H9 (cell line): ENCODE measurements at regions not wholly inside any gene's neighbourhood (a gene's known extent, or its start where the extent isn't known, plus 50 kb on each side); places are given as distances from the start of the nearest gene placed in this dataset.

Source experiments
- DNase-seq: peaks from one replicate; pipeline ENCODE4 v3.0.0-alpha.2; 2017
- H2AFZ ChIP-seq: one replicate; pipeline ENCODE4 v1.6.1; 2013; ENCODE audit warnings: mild to moderate bottlenecking, low read length, control low read depth, moderate library complexity
- H2AK5ac ChIP-seq: 2 replicates; pipeline ENCODE4 v1.6.1; 2013; ENCODE audit warnings: low read length, control low read depth, mixed read lengths; ENCODE audit not compliant: insufficient read length
- H2BK120ac ChIP-seq: one replicate; pipeline ENCODE4 v1.6.1; 2013; ENCODE audit warnings: low read depth, mild to moderate bottlenecking, low read length, control low read depth, inconsistent platforms; ENCODE audit not compliant: poor library complexity, severe bottlenecking
- H2BK12ac ChIP-seq: 2 replicates; pipeline ENCODE4 v1.6.1; 2013; ENCODE audit warnings: low read length, control low read depth, mixed read lengths, low read depth; ENCODE audit not compliant: insufficient read length
- H2BK15ac ChIP-seq: 2 replicates; pipeline ENCODE4 v1.6.1; 2013; ENCODE audit warnings: low read depth, low read length, control low read depth
- H2BK20ac ChIP-seq: one replicate; pipeline ENCODE4 v1.6.1; 2013; ENCODE audit warnings: low read depth, mild to moderate bottlenecking, low read length, control low read depth, inconsistent platforms; ENCODE audit not compliant: poor library complexity, severe bottlenecking
- H2BK5ac ChIP-seq: 2 replicates; pipeline ENCODE4 v1.6.1; 2013; ENCODE audit warnings: low read length, control low read depth, mixed read lengths; ENCODE audit not compliant: insufficient read length
- H3K14ac ChIP-seq: 2 replicates; pipeline ENCODE4 v1.6.1; 2013; ENCODE audit warnings: low read length, control low read depth; ENCODE audit not compliant: insufficient read depth
- H3K18ac ChIP-seq: 2 replicates; pipeline ENCODE4 v1.6.1; 2013; ENCODE audit warnings: low read depth, mild to moderate bottlenecking, mixed read lengths, low read length, control low read depth; ENCODE audit not compliant: insufficient read length
- H3K23ac ChIP-seq: 2 replicates; pipeline ENCODE4 v1.6.1; 2013; ENCODE audit warnings: low read length, control low read depth, mixed read lengths, low read depth; ENCODE audit not compliant: insufficient read length
- H3K23me2 ChIP-seq: 2 replicates; pipeline ENCODE4 v1.6.1; 2013; ENCODE audit warnings: low read depth, mild to moderate bottlenecking, mixed read lengths, low read length, control low read depth; ENCODE audit not compliant: insufficient read length, poor library complexity, severe bottlenecking
- H3K27ac ChIP-seq: 2 replicates; pipeline ENCODE4 v1.5.1; 2013; ENCODE audit warnings: low read length, control low read depth, mixed read lengths, low read depth; ENCODE audit not compliant: insufficient read length
- H3K27me3 ChIP-seq: 2 replicates; pipeline ENCODE4 v1.6.1; 2013; ENCODE audit warnings: low read length, control low read depth, inconsistent platforms; ENCODE audit not compliant: insufficient read depth
- H3K4ac ChIP-seq: 2 replicates; pipeline ENCODE4 v1.6.1; 2013; ENCODE audit warnings: low read depth, mild to moderate bottlenecking, control low read depth, inconsistent platforms, low read length, moderate library complexity
- H3K4me1 ChIP-seq: 2 replicates; pipeline ENCODE4 v1.6.1; 2013; ENCODE audit warnings: low read length, control low read depth, inconsistent platforms; ENCODE audit not compliant: insufficient read depth
- H3K4me2 ChIP-seq: 2 replicates; pipeline ENCODE4 v1.6.1; 2013; ENCODE audit warnings: low read length, control low read depth, mixed read lengths; ENCODE audit not compliant: insufficient read length, insufficient read depth
- H3K56ac ChIP-seq: 2 replicates; pipeline ENCODE4 v1.6.1; 2013; ENCODE audit warnings: low read depth, mild to moderate bottlenecking, mixed read lengths, low read length, control low read depth; ENCODE audit not compliant: insufficient read length
- H3K79me1 ChIP-seq: 2 replicates; pipeline ENCODE4 v1.6.1; 2013; ENCODE audit warnings: low read depth, mild to moderate bottlenecking, moderate library complexity, low read length, control low read depth, inconsistent platforms; ENCODE audit not compliant: insufficient read depth, poor library complexity, severe bottlenecking
- H3K79me2 ChIP-seq: 2 replicates; pipeline ENCODE4 v1.6.1; 2013; ENCODE audit warnings: low read length, control low read depth, inconsistent platforms; ENCODE audit not compliant: insufficient read depth
- H3K9ac ChIP-seq: 2 replicates; pipeline ENCODE4 v1.6.1; 2013; ENCODE audit warnings: low read length, control low read depth, mixed read lengths; ENCODE audit not compliant: insufficient read length; ENCODE audit errors: extremely low read depth
- H3K9me3 ChIP-seq: one replicate; pipeline ENCODE4 v1.6.1; 2013; ENCODE audit warnings: low read depth, low read length, inconsistent platforms; ENCODE audit not compliant: control insufficient read depth
- H3T11ph ChIP-seq: one replicate; pipeline ENCODE4 v1.6.1; 2013; ENCODE audit warnings: mild to moderate bottlenecking, low read length, control low read depth, inconsistent platforms
- H4K20me1 ChIP-seq: one replicate; pipeline ENCODE4 v1.6.1; 2013; ENCODE audit not compliant: control insufficient read depth, insufficient read length, insufficient read depth
- H4K5ac ChIP-seq: 2 replicates; pipeline ENCODE4 v1.6.1; 2013; ENCODE audit warnings: low read depth, mild to moderate bottlenecking, mixed read lengths, low read length, control low read depth; ENCODE audit not compliant: insufficient read length
- H4K8ac ChIP-seq: replicated peaks from 2 replicates; pipeline ENCODE4 v1.6.1; 2013; ENCODE audit warnings: low read length, control low read depth, mixed read lengths, low read depth; ENCODE audit not compliant: insufficient read length
- H4K91ac ChIP-seq: 2 replicates; pipeline ENCODE4 v1.6.1; 2013; ENCODE audit warnings: low read depth, mild to moderate bottlenecking, moderate library complexity, mixed read lengths, low read length, control low read depth; ENCODE audit not compliant: insufficient read length
- H3K27ac Mint-ChIP-seq, 3 experiments: 2 replicates in 2 of 3; 3 replicates in 1 of 3; pipeline ENCODE4 v1.8.0; 2020 to 2021; ENCODE audit warnings: mixed read lengths in 3 of 3, mild to moderate bottlenecking in 1 of 3, moderate library complexity in 1 of 3
- H3K27me3 Mint-ChIP-seq: 2 replicates; pipeline ENCODE4 v1.8.0; 2021; ENCODE audit warnings: low read depth, mild to moderate bottlenecking, moderate library complexity, mixed read lengths
- H3K36me3 Mint-ChIP-seq, 3 experiments: 2 replicates in 2 of 3; 3 replicates in 1 of 3; pipeline ENCODE4 v1.8.0; 2020 to 2021; ENCODE audit warnings: low read depth in 3 of 3, mixed read lengths in 3 of 3; ENCODE audit not compliant: insufficient read depth in 1 of 3
- H3K4me1 Mint-ChIP-seq, 2 experiments: 2 replicates each; pipeline ENCODE4 v1.8.0; 2020; ENCODE audit warnings: mixed read lengths in 2 of 2
- H3K4me3 Mint-ChIP-seq, 2 experiments: 2 replicates in 1 of 2; 3 replicates in 1 of 2; pipeline ENCODE4 v1.8.0; 2020 to 2021; ENCODE audit warnings: mild to moderate bottlenecking in 2 of 2, mixed read lengths in 2 of 2, moderate library complexity in 1 of 2
- H3K9me3 Mint-ChIP-seq, 2 experiments: 2 replicates in 1 of 2; 3 replicates in 1 of 2; pipeline ENCODE4 v1.8.0; 2020; ENCODE audit warnings: mild to moderate bottlenecking in 2 of 2, mixed read lengths in 2 of 2, moderate library complexity in 1 of 2
- CTCF ChIP-seq: fragments of 200-600 bp; sonication (generic); conservative IDR thresholded peaks from 3 replicates; pipeline ENCODE4 v1.8.0; 2021; ENCODE audit warnings: antibody characterized with exemption, mild to moderate bottlenecking

GRCh38 chrX:134162032-134162431 is 75.0 kb upstream of the CCDC160 start:
- Mint-ChIP-seq H3K9me3 (peaks cover 0 to 21% of the 10 kb centered on the region in 2 experiments; a peak in 2 of 5 replicates), H3K4me1 (peaks cover 9 to 10% of the 10 kb centered on the region in 2 experiments), H3K27ac (no peak overlapping the region), H3K27me3 (no peaks in the 10 kb centered on the region), H3K4me3 (no peak overlapping the region), H3K36me3 (peaks cover 0 to 4% (median 0%) of the 10 kb centered on the region in 3 experiments; a peak in 1 of 7 replicates)
- Histone ChIP-seq H2BK5ac (no peak overlapping the region), H3K4me1 (no peaks in the 10 kb centered on the region), H3K56ac (no peak overlapping the region), H2BK120ac (no peak overlapping the region), H3K14ac (no peak overlapping the region), H3K9ac (no peak overlapping the region), H3K9me3 (no peaks in the 10 kb centered on the region), H3K27ac (no peak overlapping the region), H4K91ac (no peak overlapping the region), H3K27me3 (no peaks in the 10 kb centered on the region), H3K79me2 (no peaks in the 10 kb centered on the region), H3K23ac (no peak overlapping the region), H4K5ac (no peak overlapping the region), H2BK12ac (no peak overlapping the region), H2AK5ac (no peak overlapping the region), H3T11ph (no peak overlapping the region), H3K4ac (no peak overlapping the region), H4K8ac (no peak overlapping the region), H2BK20ac (no peak overlapping the region), H2AFZ (no peak overlapping the region), H4K20me1 (no peaks in the 10 kb centered on the region), H3K79me1 (no peaks in the 10 kb centered on the region), H3K18ac (no peak overlapping the region), H3K23me2 (no peaks in the 10 kb centered on the region), H3K4me2 (no peak overlapping the region), H2BK15ac (no peak overlapping the region)
- no peak for TF ChIP-seq CTCF
- no peak for DNase-seq
